ENCODE measurements at regions not wholly inside any gene's neighbourhood (a gene's known extent, or its start where the extent isn't known, plus 50 kb on each side); places are given as distances from the start of the nearest gene placed in this dataset.

DNA sequence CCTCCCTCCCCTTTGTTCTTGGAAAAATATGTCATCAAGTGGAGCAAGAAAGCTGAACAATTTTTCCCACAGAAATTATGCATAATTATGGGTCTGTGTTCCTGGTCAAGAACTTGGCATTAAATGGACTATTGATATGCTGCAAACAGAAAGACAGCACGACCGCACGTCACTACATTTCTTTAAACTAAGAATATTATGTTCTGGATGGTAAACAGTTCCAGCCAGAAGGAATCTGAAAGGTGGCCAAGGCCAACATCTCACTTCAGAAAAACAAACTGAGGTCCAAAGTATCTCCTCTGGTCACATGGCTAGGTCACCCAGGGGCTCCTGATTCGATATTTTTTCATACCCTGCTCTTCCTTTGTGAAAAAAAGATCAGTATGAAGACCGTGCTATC is 173.3 kb upstream of the GAS1 start:
- Mint-ChIP-seq H3K9me3 (no peaks in the 10 kb centered on the region; the same call in 2 of the 3 replicates), H3K27me3 (ENCODE audit: insufficient read depth, low read depth, poor library complexity) (no peaks in the 10 kb centered on the region), H3K4me3 (no peak overlapping the region), H3K36me3 (ENCODE audit: low read depth) (no peaks in the 10 kb centered on the region), H3K4me1 (no peaks in the 10 kb centered on the region), H3K27ac (no peak overlapping the region)
- Histone ChIP-seq H3K9me2 (ENCODE audit: insufficient read depth) (no peaks in the 10 kb centered on the region), H3K4me2 (no peak overlapping the region), H2AFZ (0 out of 2 replicates have a peak overlapping the region, but pooled peaks have one; percentile 32), H3K4me3 (no peak overlapping the region), H3K27ac (ENCODE audit: low read depth) (no peak overlapping the region), H3K27me3 (ENCODE audit: insufficient read depth) (no peaks in the 10 kb centered on the region), H3K79me2 (replicated peaks; ENCODE audit: insufficient read depth) (no peaks in the 10 kb centered on the region), H4K20me1 (replicated peaks; ENCODE audit: insufficient read depth) (no peaks in the 10 kb centered on the region), H3F3A (replicated peaks; ENCODE audit: low read depth) (no peaks in the 10 kb centered on the region), H3K36me3 (ENCODE audit: insufficient read depth) (no peaks in the 10 kb centered on the region), H3K4me1 (ENCODE audit: insufficient read depth) (no peaks in the 10 kb centered on the region)
- no peak for DNase-seq (ENCODE audit: low spot score)
- TF ChIP-seq ZNF331 (CRISPR knock-in tag; IDR thresholded peaks at IDR 0.05; ENCODE audit: low read depth) (no peak), JUNB (IDR thresholded peaks at IDR 0.05; ENCODE audit: unreplicated experiment) (no peak), POLR2AphosphoS5 (IDR thresholded peaks at IDR 0.05; ENCODE audit: low read depth) (no peak), EZH2 (IDR thresholded peaks at IDR 0.05; ENCODE audit: low read depth, unreplicated experiment) (no peak), NANOG (IDR thresholded peaks at IDR 0.05; ENCODE audit: borderline replicate concordance) (no peak), STAT1 (IDR thresholded peaks at IDR 0.05; ENCODE audit: unreplicated experiment) (no peak)
- TF ChIP-seq, protein P1, sequence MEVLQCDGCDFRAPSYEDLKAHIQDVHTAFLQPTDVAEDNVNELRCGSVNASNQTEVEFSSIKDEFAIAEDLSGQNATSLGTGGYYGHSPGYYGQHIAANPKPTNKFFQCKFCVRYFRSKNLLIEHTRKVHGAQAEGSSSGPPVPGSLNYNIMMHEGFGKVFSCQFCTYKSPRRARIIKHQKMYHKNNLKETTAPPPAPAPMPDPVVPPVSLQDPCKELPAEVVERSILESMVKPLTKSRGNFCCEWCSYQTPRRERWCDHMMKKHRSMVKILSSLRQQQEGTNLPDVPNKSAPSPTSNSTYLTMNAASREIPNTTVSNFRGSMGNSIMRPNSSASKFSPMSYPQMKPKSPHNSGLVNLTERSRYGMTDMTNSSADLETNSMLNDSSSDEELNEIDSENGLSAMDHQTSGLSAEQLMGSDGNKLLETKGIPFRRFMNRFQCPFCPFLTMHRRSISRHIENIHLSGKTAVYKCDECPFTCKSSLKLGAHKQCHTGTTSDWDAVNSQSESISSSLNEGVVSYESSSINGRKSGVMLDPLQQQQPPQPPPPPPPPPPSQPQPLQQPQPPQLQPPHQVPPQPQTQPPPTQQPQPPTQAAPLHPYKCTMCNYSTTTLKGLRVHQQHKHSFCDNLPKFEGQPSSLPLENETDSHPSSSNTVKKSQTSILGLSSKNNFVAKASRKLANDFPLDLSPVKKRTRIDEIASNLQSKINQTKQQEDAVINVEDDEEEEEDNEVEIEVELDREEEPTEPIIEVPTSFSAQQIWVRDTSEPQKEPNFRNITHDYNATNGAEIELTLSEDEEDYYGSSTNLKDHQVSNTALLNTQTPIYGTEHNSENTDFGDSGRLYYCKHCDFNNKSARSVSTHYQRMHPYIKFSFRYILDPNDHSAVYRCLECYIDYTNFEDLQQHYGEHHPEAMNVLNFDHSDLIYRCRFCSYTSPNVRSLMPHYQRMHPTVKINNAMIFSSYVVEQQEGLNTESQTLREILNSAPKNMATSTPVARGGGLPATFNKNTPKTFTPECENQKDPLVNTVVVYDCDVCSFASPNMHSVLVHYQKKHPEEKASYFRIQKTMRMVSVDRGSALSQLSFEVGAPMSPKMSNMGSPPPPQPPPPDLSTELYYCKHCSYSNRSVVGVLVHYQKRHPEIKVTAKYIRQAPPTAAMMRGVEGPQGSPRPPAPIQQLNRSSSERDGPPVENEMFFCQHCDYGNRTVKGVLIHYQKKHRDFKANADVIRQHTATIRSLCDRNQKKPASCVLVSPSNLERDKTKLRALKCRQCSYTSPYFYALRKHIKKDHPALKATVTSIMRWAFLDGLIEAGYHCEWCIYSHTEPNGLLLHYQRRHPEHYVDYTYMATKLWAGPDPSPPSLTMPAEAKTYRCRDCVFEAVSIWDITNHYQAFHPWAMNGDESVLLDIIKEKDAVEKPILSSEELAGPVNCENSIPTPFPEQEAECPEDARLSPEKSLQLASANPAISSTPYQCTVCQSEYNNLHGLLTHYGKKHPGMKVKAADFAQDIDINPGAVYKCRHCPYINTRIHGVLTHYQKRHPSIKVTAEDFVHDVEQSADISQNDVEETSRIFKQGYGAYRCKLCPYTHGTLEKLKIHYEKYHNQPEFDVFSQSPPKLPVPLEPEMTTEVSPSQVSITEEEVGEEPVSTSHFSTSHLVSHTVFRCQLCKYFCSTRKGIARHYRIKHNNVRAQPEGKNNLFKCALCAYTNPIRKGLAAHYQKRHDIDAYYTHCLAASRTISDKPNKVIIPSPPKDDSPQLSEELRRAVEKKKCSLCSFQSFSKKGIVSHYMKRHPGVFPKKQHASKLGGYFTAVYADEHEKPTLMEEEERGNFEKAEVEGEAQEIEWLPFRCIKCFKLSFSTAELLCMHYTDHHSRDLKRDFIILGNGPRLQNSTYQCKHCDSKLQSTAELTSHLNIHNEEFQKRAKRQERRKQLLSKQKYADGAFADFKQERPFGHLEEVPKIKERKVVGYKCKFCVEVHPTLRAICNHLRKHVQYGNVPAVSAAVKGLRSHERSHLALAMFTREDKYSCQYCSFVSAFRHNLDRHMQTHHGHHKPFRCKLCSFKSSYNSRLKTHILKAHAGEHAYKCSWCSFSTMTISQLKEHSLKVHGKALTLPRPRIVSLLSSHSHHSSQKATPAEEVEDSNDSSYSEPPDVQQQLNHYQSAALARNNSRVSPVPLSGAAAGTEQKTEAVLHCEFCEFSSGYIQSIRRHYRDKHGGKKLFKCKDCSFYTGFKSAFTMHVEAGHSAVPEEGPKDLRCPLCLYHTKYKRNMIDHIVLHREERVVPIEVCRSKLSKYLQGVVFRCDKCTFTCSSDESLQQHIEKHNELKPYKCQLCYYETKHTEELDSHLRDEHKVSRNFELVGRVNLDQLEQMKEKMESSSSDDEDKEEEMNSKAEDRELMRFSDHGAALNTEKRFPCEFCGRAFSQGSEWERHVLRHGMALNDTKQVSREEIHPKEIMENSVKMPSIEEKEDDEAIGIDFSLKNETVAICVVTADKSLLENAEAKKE (CRISPR knock-in tag; IDR thresholded peaks at IDR 0.05) = no peak
- TF ChIP-seq, protein P2, sequence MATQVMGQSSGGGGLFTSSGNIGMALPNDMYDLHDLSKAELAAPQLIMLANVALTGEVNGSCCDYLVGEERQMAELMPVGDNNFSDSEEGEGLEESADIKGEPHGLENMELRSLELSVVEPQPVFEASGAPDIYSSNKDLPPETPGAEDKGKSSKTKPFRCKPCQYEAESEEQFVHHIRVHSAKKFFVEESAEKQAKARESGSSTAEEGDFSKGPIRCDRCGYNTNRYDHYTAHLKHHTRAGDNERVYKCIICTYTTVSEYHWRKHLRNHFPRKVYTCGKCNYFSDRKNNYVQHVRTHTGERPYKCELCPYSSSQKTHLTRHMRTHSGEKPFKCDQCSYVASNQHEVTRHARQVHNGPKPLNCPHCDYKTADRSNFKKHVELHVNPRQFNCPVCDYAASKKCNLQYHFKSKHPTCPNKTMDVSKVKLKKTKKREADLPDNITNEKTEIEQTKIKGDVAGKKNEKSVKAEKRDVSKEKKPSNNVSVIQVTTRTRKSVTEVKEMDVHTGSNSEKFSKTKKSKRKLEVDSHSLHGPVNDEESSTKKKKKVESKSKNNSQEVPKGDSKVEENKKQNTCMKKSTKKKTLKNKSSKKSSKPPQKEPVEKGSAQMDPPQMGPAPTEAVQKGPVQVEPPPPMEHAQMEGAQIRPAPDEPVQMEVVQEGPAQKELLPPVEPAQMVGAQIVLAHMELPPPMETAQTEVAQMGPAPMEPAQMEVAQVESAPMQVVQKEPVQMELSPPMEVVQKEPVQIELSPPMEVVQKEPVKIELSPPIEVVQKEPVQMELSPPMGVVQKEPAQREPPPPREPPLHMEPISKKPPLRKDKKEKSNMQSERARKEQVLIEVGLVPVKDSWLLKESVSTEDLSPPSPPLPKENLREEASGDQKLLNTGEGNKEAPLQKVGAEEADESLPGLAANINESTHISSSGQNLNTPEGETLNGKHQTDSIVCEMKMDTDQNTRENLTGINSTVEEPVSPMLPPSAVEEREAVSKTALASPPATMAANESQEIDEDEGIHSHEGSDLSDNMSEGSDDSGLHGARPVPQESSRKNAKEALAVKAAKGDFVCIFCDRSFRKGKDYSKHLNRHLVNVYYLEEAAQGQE (IDR thresholded peaks at IDR 0.05; ENCODE audit: unreplicated experiment) = no peak
- TF ChIP-seq, protein P3, sequence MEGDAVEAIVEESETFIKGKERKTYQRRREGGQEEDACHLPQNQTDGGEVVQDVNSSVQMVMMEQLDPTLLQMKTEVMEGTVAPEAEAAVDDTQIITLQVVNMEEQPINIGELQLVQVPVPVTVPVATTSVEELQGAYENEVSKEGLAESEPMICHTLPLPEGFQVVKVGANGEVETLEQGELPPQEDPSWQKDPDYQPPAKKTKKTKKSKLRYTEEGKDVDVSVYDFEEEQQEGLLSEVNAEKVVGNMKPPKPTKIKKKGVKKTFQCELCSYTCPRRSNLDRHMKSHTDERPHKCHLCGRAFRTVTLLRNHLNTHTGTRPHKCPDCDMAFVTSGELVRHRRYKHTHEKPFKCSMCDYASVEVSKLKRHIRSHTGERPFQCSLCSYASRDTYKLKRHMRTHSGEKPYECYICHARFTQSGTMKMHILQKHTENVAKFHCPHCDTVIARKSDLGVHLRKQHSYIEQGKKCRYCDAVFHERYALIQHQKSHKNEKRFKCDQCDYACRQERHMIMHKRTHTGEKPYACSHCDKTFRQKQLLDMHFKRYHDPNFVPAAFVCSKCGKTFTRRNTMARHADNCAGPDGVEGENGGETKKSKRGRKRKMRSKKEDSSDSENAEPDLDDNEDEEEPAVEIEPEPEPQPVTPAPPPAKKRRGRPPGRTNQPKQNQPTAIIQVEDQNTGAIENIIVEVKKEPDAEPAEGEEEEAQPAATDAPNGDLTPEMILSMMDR (conservative IDR thresholded peaks at IDR 0.05; ENCODE audit: low read depth in 2 of 2) = no peak
- TF ChIP-seq, protein P4, sequence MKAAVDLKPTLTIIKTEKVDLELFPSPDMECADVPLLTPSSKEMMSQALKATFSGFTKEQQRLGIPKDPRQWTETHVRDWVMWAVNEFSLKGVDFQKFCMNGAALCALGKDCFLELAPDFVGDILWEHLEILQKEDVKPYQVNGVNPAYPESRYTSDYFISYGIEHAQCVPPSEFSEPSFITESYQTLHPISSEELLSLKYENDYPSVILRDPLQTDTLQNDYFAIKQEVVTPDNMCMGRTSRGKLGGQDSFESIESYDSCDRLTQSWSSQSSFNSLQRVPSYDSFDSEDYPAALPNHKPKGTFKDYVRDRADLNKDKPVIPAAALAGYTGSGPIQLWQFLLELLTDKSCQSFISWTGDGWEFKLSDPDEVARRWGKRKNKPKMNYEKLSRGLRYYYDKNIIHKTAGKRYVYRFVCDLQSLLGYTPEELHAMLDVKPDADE (IDR thresholded peaks at IDR 0.05) = no peak
- ATAC-seq = no peak
